DOHH2 (cell line): ENCODE measurements at regions not wholly inside any gene's neighbourhood (a gene's known extent, or its start where the extent isn't known, plus 50 kb on each side); places are given as distances from the start of the nearest gene placed in this dataset.

Experiments
- H3F3A ChIP-seq: fragments of 200-600 bp; sonication (generic), shearing (Covaris generic); 2 replicates; pipeline ENCODE4 v1.6.0; 2016; ENCODE audit warnings: antibody characterized with exemption, mild to moderate bottlenecking; ENCODE audit not compliant: control insufficient read depth, insufficient read depth
- H3K27ac ChIP-seq: fragments of 200-600 bp; sonication (generic); 2 replicates; pipeline ENCODE4 v1.5.1; 2014; ENCODE audit warnings: low read depth, mild to moderate bottlenecking, low read length, moderate library complexity
- H3K27me3 ChIP-seq: fragments of 200-600 bp; sonication (generic); 2 replicates; pipeline ENCODE4 v1.6.1; 2014; ENCODE audit warnings: mild to moderate bottlenecking, low read length, mixed read lengths; ENCODE audit not compliant: control insufficient read depth
- H3K36me3 ChIP-seq: fragments of 200-600 bp; sonication (generic); 2 replicates; pipeline ENCODE4 v1.6.1; 2014; ENCODE audit warnings: mild to moderate bottlenecking, low read length, moderate library complexity, mixed read lengths; ENCODE audit not compliant: control insufficient read depth
- H3K4me1 ChIP-seq: fragments of 200-600 bp; sonication (generic); 2 replicates; pipeline ENCODE4 v1.6.1; 2014; ENCODE audit warnings: mild to moderate bottlenecking, low read length, mixed read lengths; ENCODE audit not compliant: control insufficient read depth
- H3K4me2 ChIP-seq: fragments of 200-600 bp; sonication (generic); 2 replicates; pipeline ENCODE4 v1.6.0; 2014; ENCODE audit warnings: mild to moderate bottlenecking, low read length, moderate library complexity
- H3K4me3 ChIP-seq: fragments of 200-600 bp; sonication (generic); 2 replicates; pipeline ENCODE4 v1.5.1; 2014; ENCODE audit warnings: mild to moderate bottlenecking, low read length, mixed read lengths
- H3K79me2 ChIP-seq: fragments of 200-600 bp; sonication (generic); 2 replicates; pipeline ENCODE4 v1.6.1; 2014; ENCODE audit warnings: mild to moderate bottlenecking, low read length, mixed read lengths; ENCODE audit not compliant: control insufficient read depth
- H3K9me2 ChIP-seq: fragments of 200-600 bp; sonication (generic); replicated peaks from 2 replicates; pipeline ENCODE4 v1.6.1; 2014; ENCODE audit warnings: mild to moderate bottlenecking, low read length, mixed read lengths; ENCODE audit not compliant: control insufficient read depth
- H3K9me3 ChIP-seq: fragments of 200-600 bp; sonication (generic); 2 replicates; pipeline ENCODE4 v1.6.1; 2014; ENCODE audit warnings: antibody characterized with exemption, low read length, mixed read lengths; ENCODE audit not compliant: control insufficient read depth, insufficient read depth
- H4K20me1 ChIP-seq: fragments of 200-600 bp; sonication (generic); 2 replicates; pipeline ENCODE4 v1.6.0; 2014; ENCODE audit warnings: low read depth, mild to moderate bottlenecking, antibody characterized with exemption, low read length, moderate library complexity; ENCODE audit not compliant: control insufficient read depth, insufficient read depth
- EZH2phosphoT487 ChIP-seq: fragments of 200-600 bp; sonication (generic); IDR thresholded peaks from 2 replicates; pipeline ENCODE4 v1.6.1; 2017; ENCODE audit warnings: borderline replicate concordance, mild to moderate bottlenecking, antibody characterized with exemption, low read length, moderate library complexity, mixed read lengths
- TF ChIP-seq, protein P1 (sequence below): fragments of 200-600 bp; sonication (generic); IDR thresholded peaks from one replicate; pipeline ENCODE4 v1.5.1; 2014; ENCODE audit warnings: antibody characterized with exemption, mild to moderate bottlenecking, low read depth, low read length; ENCODE audit not compliant: poor library complexity, severe bottlenecking

DNA sequence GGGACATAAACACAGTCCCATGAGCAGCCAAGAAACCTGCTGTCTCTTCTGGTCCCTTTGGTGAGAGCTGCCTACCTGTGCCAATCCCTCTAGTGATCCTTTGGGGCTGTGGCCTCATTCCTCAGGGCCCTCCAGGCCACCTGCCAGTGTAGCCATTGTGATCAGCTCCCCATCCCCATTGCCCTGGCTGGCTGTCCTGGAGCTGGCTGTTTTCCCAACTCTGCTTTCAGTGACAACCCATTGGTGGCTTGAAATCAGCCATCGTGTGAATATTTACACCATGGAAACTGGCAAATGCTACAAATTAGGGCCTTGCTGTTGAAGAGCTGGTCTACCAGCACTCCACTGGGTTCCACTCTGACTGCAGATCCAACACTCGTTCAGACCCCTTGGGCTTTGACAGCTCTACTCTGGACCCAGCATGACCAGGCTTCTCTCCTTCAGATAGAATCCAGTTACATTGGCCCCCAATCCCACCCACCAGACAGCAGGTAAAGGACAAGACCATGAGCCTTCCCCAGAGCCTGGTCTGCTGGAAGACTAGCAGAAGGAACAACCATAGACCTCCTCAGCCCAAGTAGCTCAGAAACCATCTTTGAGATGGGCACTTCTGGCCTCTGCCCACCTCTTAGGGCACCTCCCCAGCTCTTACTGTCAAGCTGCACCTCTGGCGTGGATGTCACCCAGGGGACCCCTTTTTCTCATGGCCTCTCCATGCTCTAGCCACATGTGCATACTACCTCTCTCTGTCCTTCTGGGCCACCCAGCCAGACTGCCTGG, 69.2 kb upstream of the NEK6 start:
- no peak overlapping the region for H3K27ac ChIP-seq
- no peak for TF ChIP-seq EZH2phosphoT487
- TF ChIP-seq, protein P1, sequence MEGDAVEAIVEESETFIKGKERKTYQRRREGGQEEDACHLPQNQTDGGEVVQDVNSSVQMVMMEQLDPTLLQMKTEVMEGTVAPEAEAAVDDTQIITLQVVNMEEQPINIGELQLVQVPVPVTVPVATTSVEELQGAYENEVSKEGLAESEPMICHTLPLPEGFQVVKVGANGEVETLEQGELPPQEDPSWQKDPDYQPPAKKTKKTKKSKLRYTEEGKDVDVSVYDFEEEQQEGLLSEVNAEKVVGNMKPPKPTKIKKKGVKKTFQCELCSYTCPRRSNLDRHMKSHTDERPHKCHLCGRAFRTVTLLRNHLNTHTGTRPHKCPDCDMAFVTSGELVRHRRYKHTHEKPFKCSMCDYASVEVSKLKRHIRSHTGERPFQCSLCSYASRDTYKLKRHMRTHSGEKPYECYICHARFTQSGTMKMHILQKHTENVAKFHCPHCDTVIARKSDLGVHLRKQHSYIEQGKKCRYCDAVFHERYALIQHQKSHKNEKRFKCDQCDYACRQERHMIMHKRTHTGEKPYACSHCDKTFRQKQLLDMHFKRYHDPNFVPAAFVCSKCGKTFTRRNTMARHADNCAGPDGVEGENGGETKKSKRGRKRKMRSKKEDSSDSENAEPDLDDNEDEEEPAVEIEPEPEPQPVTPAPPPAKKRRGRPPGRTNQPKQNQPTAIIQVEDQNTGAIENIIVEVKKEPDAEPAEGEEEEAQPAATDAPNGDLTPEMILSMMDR, result no peak
- no peaks in the 10 kb centered on the region for H3F3A ChIP-seq
- H3K4me1 ChIP-seq, result peaks cover 7% of the 10 kb centered on the region; the same call in 1 of the 2 replicates
- H3K9me3 ChIP-seq, result no peaks in the 10 kb centered on the region; the same call in 1 of the 2 replicates
- no peaks in the 10 kb centered on the region for H3K9me2 ChIP-seq
- no peak overlapping the region for H3K4me2 ChIP-seq
- H3K4me3 ChIP-seq, result no peak overlapping the region
- peaks cover 15% of the 10 kb centered on the region for H3K27me3 ChIP-seq
- H3K36me3 ChIP-seq, result no peaks in the 10 kb centered on the region
- no peaks in the 10 kb centered on the region for H3K79me2 ChIP-seq
- H4K20me1 ChIP-seq, result no peaks in the 10 kb centered on the region

DNA sequence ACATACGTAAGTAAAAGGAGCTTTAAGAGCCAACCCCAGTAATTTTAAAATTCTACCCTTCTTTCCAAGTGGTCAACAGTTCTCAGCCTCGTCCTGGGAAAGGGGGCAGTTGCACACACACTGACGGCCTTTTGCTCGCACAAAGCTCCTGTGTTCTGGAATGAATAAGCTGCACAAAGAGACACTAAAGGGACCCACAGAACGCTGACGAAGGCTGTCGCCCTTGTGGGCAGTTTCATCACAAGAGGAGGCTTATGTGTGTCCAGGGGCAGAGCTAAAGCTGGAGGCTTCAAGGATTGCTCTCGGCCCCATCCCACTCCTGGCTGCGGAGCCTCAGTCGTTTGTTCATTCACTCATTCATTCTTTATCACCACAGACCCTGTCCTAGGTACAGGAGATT, 67.0 kb upstream of the NEK6 start:
- peaks cover 7% of the 10 kb centered on the region; the same call in 1 of the 2 replicates for H3K4me1 ChIP-seq
- peaks cover 9% of the 10 kb centered on the region; the same call in 1 of the 2 replicates for H3K27me3 ChIP-seq
- no peaks in the 10 kb centered on the region for H3K79me2 ChIP-seq
- H3K9me2 ChIP-seq, result no peaks in the 10 kb centered on the region
- H3K4me2 ChIP-seq, result no peak overlapping the region
- no peaks in the 10 kb centered on the region for H3F3A ChIP-seq
- no peaks in the 10 kb centered on the region for H3K36me3 ChIP-seq
- H4K20me1 ChIP-seq, result no peaks in the 10 kb centered on the region
- no peak overlapping the region for H3K27ac ChIP-seq
- no peak overlapping the region for H3K4me3 ChIP-seq
- H3K9me3 ChIP-seq, result no peaks in the 10 kb centered on the region
- TF ChIP-seq, protein P1, result no peak
- no peak for TF ChIP-seq EZH2phosphoT487

DNA sequence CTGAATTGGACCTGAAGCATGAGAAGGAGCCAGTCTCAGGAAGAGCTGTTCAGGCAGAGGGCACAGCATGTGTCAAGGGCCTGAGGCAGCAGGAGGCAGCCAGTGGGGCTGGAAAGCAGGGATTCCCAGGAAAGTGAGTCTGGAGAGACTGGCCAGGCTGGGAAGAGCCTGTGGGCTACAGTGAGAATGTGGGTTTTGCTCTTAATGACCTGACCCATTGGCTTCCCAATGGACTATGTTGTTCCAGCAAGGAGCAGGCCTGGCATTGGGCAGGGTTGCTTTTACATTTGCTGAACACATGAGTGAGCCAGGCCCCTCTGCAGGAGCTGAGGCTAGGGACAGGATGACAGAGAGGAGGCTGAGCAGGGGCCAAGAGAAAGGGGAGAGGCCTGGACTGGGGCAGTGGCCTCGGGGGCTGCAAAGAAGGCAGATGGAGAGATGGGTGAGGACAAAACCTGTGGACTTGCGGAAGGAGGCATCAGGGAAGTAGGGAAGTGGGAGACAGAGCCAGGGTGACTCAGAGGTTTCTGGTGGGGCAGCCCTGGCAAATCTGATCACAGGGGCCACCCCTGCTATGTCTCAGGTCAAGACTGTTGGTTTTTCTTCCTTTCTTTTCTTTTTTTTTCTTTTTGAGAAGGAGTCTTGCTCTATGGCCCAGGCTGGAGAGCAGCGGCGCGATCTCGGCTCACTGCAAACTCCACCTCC, 65.9 kb upstream of the NEK6 start:
- Histone ChIP-seq H3F3A (no peaks in the 10 kb centered on the region), H3K79me2 (no peaks in the 10 kb centered on the region), H3K4me1 (peaks cover 5% of the 10 kb centered on the region), H3K36me3 (no peaks in the 10 kb centered on the region), H3K27ac (no peak overlapping the region), H3K9me3 (peaks cover 4% of the 10 kb centered on the region; the same call in 1 of the 2 replicates), H3K27me3 (peaks cover 4% of the 10 kb centered on the region; the same call in 1 of the 2 replicates), H3K9me2 (no peaks in the 10 kb centered on the region), H4K20me1 (no peaks in the 10 kb centered on the region), H3K4me2 (no peak overlapping the region), H3K4me3 (no peak overlapping the region)
- TF ChIP-seq, protein P1, result no peak
- TF ChIP-seq EZH2phosphoT487, result no peak
